Panc1 (cell line): ENCODE measurements at regions not wholly inside any gene's neighbourhood (a gene's known extent, or its start where the extent isn't known, plus 50 kb on each side); places are given as distances from the start of the nearest gene placed in this dataset.

Experiments
- ATAC-seq: fragments of 200-7000 bp; cut with Tn5 transposase; 2 replicates; pipeline ENCODE4 v1.9.1; 2020; ENCODE audit warnings: mild to moderate bottlenecking, moderate library complexity
- BruUV-seq: library from RNA; stranded (reverse); fragments of 400-500 nt; replicated peaks from 2 replicates; lab custom pipeline; 2021; lab: Mats Ljungman, UMichigan
- CTCF ChIA-PET: fragments of 300-600 bp; sonication (Branson Sonifier 250); formaldehyde crosslinking; loops from one replicate; lab custom pipeline; 2022; ENCODE audit warnings: antibody characterized with exemption; lab: Charles Lee
- POLR2A ChIA-PET: fragments of 300-600 bp; sonication (Branson Sonifier 250); formaldehyde crosslinking; loops from one replicate; lab custom pipeline; 2022; ENCODE audit warnings: antibody characterized with exemption; lab: Charles Lee
- DNase-seq: peaks from one replicate; pipeline ENCODE4 v3.0.0-alpha.2; 2010; ENCODE audit warnings: low read depth, low spot score
- H3K27ac ChIP-seq: 2 replicates; pipeline ENCODE4 v1.5.1; 2011; ENCODE audit warnings: mild to moderate bottlenecking, low read length, inconsistent platforms
- H3K27me3 ChIP-seq: fragments of 200-500 bp; sonication (Bioruptor generic); 2 replicates; pipeline ENCODE4 v1.6.0; 2014; ENCODE audit warnings: low read length, inconsistent platforms; ENCODE audit not compliant: control insufficient read depth, insufficient read depth
- H3K36me3 ChIP-seq: fragments of 200-500 bp; sonication (Bioruptor generic); 2 replicates; pipeline ENCODE4 v1.5.1; 2014; ENCODE audit warnings: inconsistent platforms, mild to moderate bottlenecking, low read length, moderate library complexity; ENCODE audit not compliant: control insufficient read depth, insufficient read depth
- H3K4me1 ChIP-seq: 2 replicates; pipeline ENCODE4 v1.5.1; 2011; ENCODE audit warnings: inconsistent platforms, mild to moderate bottlenecking, low read length, moderate library complexity; ENCODE audit not compliant: control insufficient read depth, insufficient read depth
- H3K4me3 ChIP-seq, 2 experiments: 2 replicates each; pipeline ENCODE4 v1.5.1; 2011 to 2012; ENCODE audit warnings: low read depth in 2 of 2, low read length in 2 of 2, mild to moderate bottlenecking in 2 of 2, inconsistent platforms in 1 of 2, moderate library complexity in 1 of 2
- H3K9me3 ChIP-seq: fragments of 200-500 bp; sonication (Bioruptor generic); 2 replicates; pipeline ENCODE4 v1.5.1; 2014; ENCODE audit warnings: low read depth, mild to moderate bottlenecking, inconsistent platforms, low read length, moderate library complexity; ENCODE audit not compliant: control insufficient read depth, insufficient read depth
- POLR2AphosphoS5 ChIP-seq: IDR thresholded peaks from 2 replicates; pipeline ENCODE4 v1.6.1; 2012; ENCODE audit warnings: mild to moderate bottlenecking, low read depth, low read length, moderate library complexity
- REST ChIP-seq, 2 experiments: IDR thresholded peaks; 2 replicates each; pipeline ENCODE4 v1.6.1; 2011 to 2012; ENCODE audit warnings: low read depth in 2 of 2, control low read depth in 1 of 2, low read length in 1 of 2, mild to moderate bottlenecking in 1 of 2, moderate library complexity in 1 of 2; ENCODE audit not compliant: insufficient read depth in 1 of 2
- SIN3A ChIP-seq: IDR thresholded peaks from 2 replicates; pipeline ENCODE4 v1.6.1; 2012; ENCODE audit warnings: low read depth, mild to moderate bottlenecking, low read length, moderate library complexity, borderline replicate concordance; ENCODE audit not compliant: insufficient read depth
- TCF7L2 ChIP-seq: IDR thresholded peaks from 2 replicates; pipeline ENCODE4 v1.6.1; 2011; ENCODE audit warnings: mild to moderate bottlenecking, low read depth, low read length, inconsistent platforms
- in situ Hi-C: cut with HindIII; loops from 2 replicates; pipeline ENCODE4 v1.10.0; 2016; ENCODE audit warnings: low sequenced_read_pairs, low pct_unique_long_range_greater_than_20kb
- intact Hi-C: fragments of 100-400 bp; cut with micrococcal nuclease; formaldehyde crosslinking; loops from one replicate; pipeline ENCODE4 v1.10.0; 2022; ENCODE audit not compliant: unreplicated experiment
- TF ChIP-seq, protein P1 (sequence below): fragments of 450-650 bp; IDR thresholded peaks from 2 replicates; pipeline ENCODE4 v1.5.1; 2017; ENCODE audit warnings: mild to moderate bottlenecking

DNA sequence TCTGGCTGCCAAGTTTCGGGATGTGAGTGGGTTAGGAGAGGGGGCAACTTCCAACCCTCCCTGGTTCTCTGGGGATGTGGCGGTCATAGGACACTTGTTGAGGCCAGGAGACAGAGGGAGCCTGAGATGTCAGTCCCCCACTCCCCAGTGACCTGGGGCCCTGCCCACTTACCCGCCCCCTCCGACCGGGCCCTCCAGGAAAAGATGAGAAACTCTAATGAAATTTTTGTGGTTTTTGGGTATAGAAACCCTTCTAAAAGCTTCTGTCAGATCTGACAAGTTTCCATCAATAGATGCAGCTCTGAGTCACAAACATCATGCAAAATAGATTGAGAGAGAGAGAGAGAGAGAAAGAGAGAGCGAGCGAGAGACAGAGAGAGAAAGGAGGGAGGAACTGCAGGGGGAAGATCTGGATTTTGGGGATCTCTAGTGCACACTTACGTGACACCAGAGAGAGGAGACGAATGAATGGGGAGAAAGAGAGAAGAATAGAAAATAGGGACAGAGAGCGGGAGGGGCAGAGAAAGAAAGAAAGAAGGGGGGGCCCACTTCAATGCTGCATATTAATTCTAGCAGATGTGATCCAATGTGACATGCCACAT, 94.0 kb downstream of the PTPRS start:
- CTCF ChIA-PET, result no interaction called here

DNA sequence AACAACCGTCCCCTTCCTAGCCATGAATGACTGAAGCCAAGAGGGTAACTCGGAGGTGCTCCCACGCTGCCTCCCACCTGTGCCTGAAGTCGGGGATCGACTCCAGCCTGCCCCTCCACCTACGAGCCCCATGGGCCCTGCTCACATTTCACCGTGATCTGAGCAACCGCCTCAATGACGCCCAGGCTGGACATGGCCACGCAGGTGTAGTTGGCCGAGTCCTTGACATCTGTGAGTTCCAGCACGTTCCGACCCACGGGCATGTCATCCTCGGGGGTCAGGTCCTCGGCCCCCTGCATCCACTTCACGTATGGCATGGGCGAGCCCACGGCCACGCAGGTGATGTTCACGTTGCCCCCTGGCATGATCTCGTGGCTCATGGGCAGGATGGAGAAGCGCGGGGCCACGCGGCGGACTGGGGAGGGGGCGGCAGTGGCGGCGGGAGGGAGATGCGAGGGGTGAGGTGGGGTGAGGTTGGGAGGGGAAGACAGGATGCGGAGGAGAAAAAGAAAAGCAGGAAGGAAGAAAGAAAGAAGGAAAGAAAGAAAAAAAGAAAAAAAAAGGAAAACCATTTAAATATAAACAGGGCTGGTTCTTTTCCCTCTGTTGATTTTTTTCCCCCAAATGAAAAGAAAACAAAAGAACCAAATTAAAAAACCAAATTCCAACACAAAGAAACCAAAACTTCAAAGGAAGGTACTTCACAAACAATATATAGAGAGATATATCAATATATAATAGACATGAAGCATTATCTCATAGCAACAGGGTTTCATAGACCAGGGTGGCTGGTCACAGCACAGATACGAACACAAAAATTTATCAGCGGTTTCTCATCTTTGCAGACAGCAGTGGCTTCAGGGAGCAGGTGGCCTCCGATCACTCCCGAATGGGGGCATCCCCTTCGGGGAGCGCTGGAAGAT, 94.7 kb downstream of the PTPRS start:
- intact Hi-C loops (no loop called here), in situ Hi-C loops (no loop called here)
- Histone ChIP-seq H3K4me1 (no peaks in the 10 kb centered on the region), H3K27me3 (no peaks in the 10 kb centered on the region), H3K36me3 (no peaks in the 10 kb centered on the region), H3K27ac (no peak overlapping the region), H3K9me3 (no peaks in the 10 kb centered on the region), H3K4me3 (no peak overlapping the region)
- ATAC-seq (no peak), DNase-seq (no peak)
- BruUV-seq, result no TSS peak
- TF ChIP-seq, protein P1, sequence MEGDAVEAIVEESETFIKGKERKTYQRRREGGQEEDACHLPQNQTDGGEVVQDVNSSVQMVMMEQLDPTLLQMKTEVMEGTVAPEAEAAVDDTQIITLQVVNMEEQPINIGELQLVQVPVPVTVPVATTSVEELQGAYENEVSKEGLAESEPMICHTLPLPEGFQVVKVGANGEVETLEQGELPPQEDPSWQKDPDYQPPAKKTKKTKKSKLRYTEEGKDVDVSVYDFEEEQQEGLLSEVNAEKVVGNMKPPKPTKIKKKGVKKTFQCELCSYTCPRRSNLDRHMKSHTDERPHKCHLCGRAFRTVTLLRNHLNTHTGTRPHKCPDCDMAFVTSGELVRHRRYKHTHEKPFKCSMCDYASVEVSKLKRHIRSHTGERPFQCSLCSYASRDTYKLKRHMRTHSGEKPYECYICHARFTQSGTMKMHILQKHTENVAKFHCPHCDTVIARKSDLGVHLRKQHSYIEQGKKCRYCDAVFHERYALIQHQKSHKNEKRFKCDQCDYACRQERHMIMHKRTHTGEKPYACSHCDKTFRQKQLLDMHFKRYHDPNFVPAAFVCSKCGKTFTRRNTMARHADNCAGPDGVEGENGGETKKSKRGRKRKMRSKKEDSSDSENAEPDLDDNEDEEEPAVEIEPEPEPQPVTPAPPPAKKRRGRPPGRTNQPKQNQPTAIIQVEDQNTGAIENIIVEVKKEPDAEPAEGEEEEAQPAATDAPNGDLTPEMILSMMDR, result no peak
- no peak for TF ChIP-seq POLR2AphosphoS5
- CTCF ChIA-PET, result no interaction called here
- POLR2A ChIA-PET, result no interaction called here

More for the DNA sequence above, 94.0 kb downstream of the PTPRS start:
- Histone ChIP-seq H3K27ac (no peak overlapping the region), H3K9me3 (no peaks in the 10 kb centered on the region), H3K36me3 (no peaks in the 10 kb centered on the region), H3K27me3 (no peaks in the 10 kb centered on the region), H3K4me3 (no peak overlapping the region), H3K4me1 (no peaks in the 10 kb centered on the region)
- no peak for DNase-seq
- no TSS peak for BruUV-seq
- ATAC-seq, result no peak
- in situ Hi-C loops (no loop called here), intact Hi-C loops (no loop called here)
- POLR2A ChIA-PET, result no interaction called here
- no peak for TF ChIP-seq REST (IDR thresholded peaks at IDR 0.05; ENCODE audit: insufficient read depth in 1 of 2, low read depth in 2 of 2, low read length in 1 of 2)
- TF ChIP-seq, protein P1, result no peak
- no peak for TF ChIP-seq POLR2AphosphoS5
- TF ChIP-seq SIN3A, result no peak
- no peak for TF ChIP-seq TCF7L2
